GM18909 (cell line): ENCODE measurements at regions not wholly inside any gene's neighbourhood (a gene's known extent, or its start where the extent isn't known, plus 50 kb on each side); places are given as distances from the start of the nearest gene placed in this dataset.

Experiments used
- ATAC-seq: cut with Tn5 transposase; IDR thresholded peaks from one replicate; pipeline ENCODE4 v1.9.1; 2021; ENCODE audit warnings: mild to moderate bottlenecking; ENCODE audit not compliant: unreplicated experiment, poor library complexity

- no peak for ATAC-seq
These were observed 789.9 kb downstream of the UQCRFS1 start for GRCh38 chr19:28422791-28423650.

GRCh38 chr19:28422046-28422445 is 790.9 kb downstream of the UQCRFS1 start:
- ATAC-seq: no peak

- no peak for ATAC-seq
These were observed 792.0 kb downstream of the UQCRFS1 start for GRCh38 chr19:28420811-28421550.

- ATAC-seq: no peak
These were observed 793.6 kb downstream of the UQCRFS1 start for GRCh38 chr19:28419312-28419711.

GRCh38 chr19:28417361-28417760 is 795.6 kb downstream of the UQCRFS1 start:
- ATAC-seq: no peak

- no peak for ATAC-seq
These were observed 796.7 kb downstream of the UQCRFS1 start for GRCh38 chr19:28416245-28416644.

- no peak for ATAC-seq
These were observed 798.2 kb downstream of the UQCRFS1 start for GRCh38 chr19:28414748-28415147.

GRCh38 chr19:28409859-28410258 is 803.1 kb downstream of the UQCRFS1 start:
- ATAC-seq: no peak

GRCh38 chr19:28406966-28407365 is 806.0 kb downstream of the UQCRFS1 start:
- no peak for ATAC-seq

- ATAC-seq: no peak
These were observed 807.6 kb downstream of the UQCRFS1 start for GRCh38 chr19:28405346-28405742.

- ATAC-seq: no peak
These were observed 808.5 kb downstream of the UQCRFS1 start for GRCh38 chr19:28404472-28404871.

GRCh38 chr19:28403690-28404089 is 809.3 kb downstream of the UQCRFS1 start:
- no peak for ATAC-seq

- ATAC-seq: no peak
These were observed 810.2 kb downstream of the UQCRFS1 start for GRCh38 chr19:28402701-28403290.

- ATAC-seq: no peak
These were observed 811.1 kb downstream of the UQCRFS1 start for GRCh38 chr19:28401739-28402424.

GRCh38 chr19:28400953-28401671 is 811.8 kb downstream of the UQCRFS1 start:
- no peak for ATAC-seq

- no peak for ATAC-seq
These were observed 813.8 kb downstream of the UQCRFS1 start for GRCh38 chr19:28399187-28399586.

- ATAC-seq: no peak
These were observed 815.2 kb downstream of the UQCRFS1 start for GRCh38 chr19:28397800-28398199.

GRCh38 chr19:28397306-28397705 is 815.6 kb downstream of the UQCRFS1 start:
- ATAC-seq: no peak

- ATAC-seq: no peak
These were observed 816.6 kb downstream of the UQCRFS1 start for GRCh38 chr19:28396287-28396831.

- no peak for ATAC-seq
These were observed 818.2 kb downstream of the UQCRFS1 start for GRCh38 chr19:28394725-28395124.
